ENCODE measurements at regions not wholly inside any gene's neighbourhood (a gene's known extent, or its start where the extent isn't known, plus 50 kb on each side); places are given as distances from the start of the nearest gene placed in this dataset.
A peak's percentile ranks its signal among the peaks of the same experiment; 100 is the strongest.

DNA sequence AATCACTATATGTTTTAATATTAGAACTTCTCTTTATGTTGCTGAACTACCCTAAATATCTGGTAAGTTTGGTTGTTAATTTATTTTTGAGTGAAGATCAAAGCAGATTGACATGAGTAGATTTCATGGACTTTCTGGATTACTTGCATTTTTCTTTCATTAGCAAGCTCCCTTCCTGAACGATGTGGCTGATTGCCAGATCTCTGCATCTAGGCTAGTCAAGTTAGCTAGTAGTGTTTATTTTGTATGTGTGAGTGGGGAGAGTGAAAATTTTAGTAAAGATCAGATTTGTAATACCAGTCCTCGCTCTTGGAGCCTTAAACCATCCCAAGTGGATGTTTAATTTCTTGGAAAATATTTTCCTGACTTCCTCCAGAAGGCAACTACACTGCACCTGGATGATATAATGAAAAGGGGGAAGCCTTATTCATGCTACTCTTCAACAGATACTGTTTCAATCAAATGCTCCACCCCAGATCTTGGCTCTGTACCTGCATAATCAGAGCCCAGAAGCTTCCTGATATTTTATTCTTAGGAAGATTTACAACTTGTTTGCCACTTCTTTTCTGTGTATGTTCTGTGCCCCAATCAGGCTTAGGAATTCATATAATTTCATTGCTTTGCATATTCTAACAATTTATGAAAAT, 143.2 kb upstream of the GRIA4 start:
- TF ChIP-seq TEAD4 (IDR thresholded peaks at IDR 0.05) (peak; percentile 33), RAD21 (IDR thresholded peaks at IDR 0.05; ENCODE audit: low read depth) (no peak), EP300 (IDR thresholded peaks at IDR 0.05; ENCODE audit: borderline replicate concordance) (no peak), TAF1 (IDR thresholded peaks at IDR 0.05; ENCODE audit: low read depth) (no peak)
